Stomach (tissue), 8 donors: ENCODE measurements at regions not wholly inside any gene's neighbourhood (a gene's known extent, or its start where the extent isn't known, plus 50 kb on each side); places are given as distances from the start of the nearest gene placed in this dataset.
A peak's percentile ranks its signal among the peaks of the same experiment; 100 is the strongest.

ENCODE experiments used
- DNase-seq, 2 donors: peaks; one replicate each; pipeline versions ENCODE4 v3.0.0 to v3.0.0-alpha.2; 2013 to 2019
- H3K27ac ChIP-seq, 5 donors: fragments of 200-600 bp in 4 of 5; sonication (generic) in 4 of 5; one replicate each; pipeline ENCODE4 v1.5.1; 2013 to 2019; ENCODE audit warnings: mild to moderate bottlenecking in 1 of 5, moderate library complexity in 1 of 5
- H3K27me3 ChIP-seq, 3 donors: fragments of 200-600 bp; sonication (generic); one replicate each; pipeline ENCODE4 v1.5.1; 2017 to 2019; ENCODE audit warnings: mixed run types in 1 of 3
- H3K36me3 ChIP-seq, 4 donors: fragments of 200-600 bp; sonication (generic); 1 replicate in 3 of 4; 2 replicates in 1 of 4; pipeline ENCODE4 v1.5.1; 2016 to 2019
- H3K4me1 ChIP-seq, 4 donors: fragments of 200-600 bp; sonication (generic); one replicate each; pipeline ENCODE4 v1.5.1; 2016 to 2019
- H3K4me3 ChIP-seq, 4 donors: fragments of 200-600 bp; sonication (generic) in 3 of 4; one replicate each; pipeline ENCODE4 v1.5.1; 2016 to 2019; ENCODE audit warnings: mild to moderate bottlenecking in 1 of 4
- H3K9me3 ChIP-seq, 4 donors: fragments of 200-600 bp; sonication (generic); one replicate each; pipeline ENCODE4 v1.5.1; 2016 to 2019
- CTCF ChIP-seq, 7 experiments: fragments of 450-650 bp in 4 of 7; fragments of 200-600 bp in 3 of 7; sonication (generic) in 3 of 7; IDR thresholded peaks; one replicate each; pipeline ENCODE4 v1.5.1; 2016 to 2019; ENCODE audit warnings: antibody characterized with exemption in 7 of 7, control low read depth in 2 of 7, mild to moderate bottlenecking in 1 of 7
- EP300 ChIP-seq: sonication (generic); formaldehyde crosslinking; IDR thresholded peaks from one replicate; pipeline ENCODE4 v1.6.1; 2017; ENCODE audit warnings: antibody characterized with exemption
- POLR2A ChIP-seq, 4 donors: fragments of 450-650 bp; IDR thresholded peaks; one replicate each; pipeline ENCODE4 v1.6.1; 2016; ENCODE audit warnings: antibody characterized with exemption in 4 of 4, control low read depth in 2 of 4, mild to moderate bottlenecking in 1 of 4, moderate library complexity in 1 of 4
- POLR2AphosphoS5 ChIP-seq, 3 donors: sonication (generic); formaldehyde crosslinking; IDR thresholded peaks; one replicate each; pipeline ENCODE4 v1.6.1; 2016; ENCODE audit warnings: antibody characterized with exemption in 3 of 3
- WGBS, 5 donors: extraction: QIAGEN DNeasy Blood & Tissue Kit in 3 of 5; methylation state at CpG; one replicate each; pipeline versions ENCODE4 v1.1.5 to v1.1.7; 2013 to 2018; 5-methylcytosine and 5-hydroxymethylcytosine counted together
- intact Hi-C: fragments of 100-400 bp; cut with DNase I; formaldehyde crosslinking; loops from one replicate; pipeline ENCODE4 v1.15.1; 2023; ENCODE audit warnings: low total_unique reads
- donor health status: healthy with polysubstance abuse.
- donor health status: Bipolar disorder and iron deficiency.
- donor health status: healthy.

GRCh38 chr1:116832932-116833578 is 76.7 kb upstream of the PTGFRN start:
- no peak for TF ChIP-seq EP300
- no peak for TF ChIP-seq POLR2A (IDR thresholded peaks at IDR 0.05)
- no peak for TF ChIP-seq CTCF (IDR thresholded peaks at IDR 0.05)
- no peak for TF ChIP-seq POLR2AphosphoS5 (IDR thresholded peaks at IDR 0.05)
- Histone ChIP-seq H3K4me3 (no peak overlapping the region), H3K27ac (peak overlapping the region; percentile 35 to 65 (median 48)), H3K27me3 (no peaks in the 10 kb centered on the region), H3K9me3 (peaks cover 0 to 10% (median 0%) of the 10 kb centered on the region in 4 donors), H3K36me3 (no peaks in the 10 kb centered on the region), H3K4me1 (peaks cover 0 to 18% (median 4%) of the 10 kb centered on the region in 4 donors)
- intact Hi-C loops, result no loop called here
- peak in 1 of 2 donors; percentile 60 for DNase-seq
- 17 to 46% (median 32%) methylated on average over 3 of the region's 3 CpGs for WGBS, 5 donors

GRCh38 chr1:116833718-116834117 is 76.0 kb upstream of the PTGFRN start:
- intact Hi-C loops, result no loop called here
- Histone ChIP-seq H3K27me3 (no peaks in the 10 kb centered on the region), H3K27ac (peak overlapping the region in 3 of 5 donors; percentile 15 to 65 (median 51)), H3K4me1 (peaks cover 0 to 18% (median 4%) of the 10 kb centered on the region in 4 donors), H3K36me3 (no peaks in the 10 kb centered on the region), H3K9me3 (peaks cover 0 to 10% (median 0%) of the 10 kb centered on the region in 4 donors), H3K4me3 (no peak overlapping the region)
- TF ChIP-seq POLR2A (IDR thresholded peaks at IDR 0.05), result no peak
- TF ChIP-seq CTCF (IDR thresholded peaks at IDR 0.05), result no peak
- no peak for TF ChIP-seq POLR2AphosphoS5 (IDR thresholded peaks at IDR 0.05)
- no peak for TF ChIP-seq EP300
- no peak for DNase-seq
- 42 to 76% (median 62%) methylated on average over 1 of the region's 1 CpG for WGBS, 5 donors

GRCh38 chr1:116834595-116834994 is 75.1 kb upstream of the PTGFRN start:
- no peak overlapping the region for H3K4me3 ChIP-seq
- DNase-seq, result no peak
- H3K27me3 ChIP-seq, result no peaks in the 10 kb centered on the region
- peaks cover 0 to 18% (median 4%) of the 10 kb centered on the region in 4 donors for H3K4me1 ChIP-seq
- no peaks in the 10 kb centered on the region for H3K36me3 ChIP-seq
- intact Hi-C loops, result no loop called here
- no peak for TF ChIP-seq POLR2A (IDR thresholded peaks at IDR 0.05)
- TF ChIP-seq CTCF (IDR thresholded peaks at IDR 0.05), result no peak
- TF ChIP-seq EP300, result no peak
- TF ChIP-seq POLR2AphosphoS5 (IDR thresholded peaks at IDR 0.05), result no peak
- H3K27ac ChIP-seq, result no peak overlapping the region
- peaks cover 0 to 10% (median 0%) of the 10 kb centered on the region in 4 donors for H3K9me3 ChIP-seq
- WGBS, 5 donors, result 74 to 90% (median 81%) methylated on average over 2 of the region's 2 CpGs

GRCh38 chr1:116835161-116835560 is 74.6 kb upstream of the PTGFRN start:
- peaks cover 0 to 10% (median 0%) of the 10 kb centered on the region in 4 donors for H3K9me3 ChIP-seq
- H3K27me3 ChIP-seq, result no peaks in the 10 kb centered on the region
- DNase-seq, result no peak
- no peaks in the 10 kb centered on the region for H3K36me3 ChIP-seq
- no peak overlapping the region for H3K4me3 ChIP-seq
- H3K27ac ChIP-seq, result no peak overlapping the region
- peaks cover 0 to 18% (median 4%) of the 10 kb centered on the region in 4 donors for H3K4me1 ChIP-seq
- intact Hi-C loops, result no loop called here
- WGBS, 5 donors, result 92 to 95% (median 93%) methylated on average over 4 of the region's 4 CpGs
- TF ChIP-seq POLR2A (IDR thresholded peaks at IDR 0.05) (no peak), CTCF (IDR thresholded peaks at IDR 0.05) (no peak), POLR2AphosphoS5 (IDR thresholded peaks at IDR 0.05) (no peak), EP300 (no peak)
